PC-3 (cell line): ENCODE measurements at regions not wholly inside any gene's neighbourhood (a gene's known extent, or its start where the extent isn't known, plus 50 kb on each side); places are given as distances from the start of the nearest gene placed in this dataset.

Experiments used
- EZH2 ChIP-seq: fragments of 300-600 bp; sonication (generic); IDR thresholded peaks from one replicate; pipeline ENCODE4 v1.6.1; 2017; ENCODE audit warnings: antibody characterized with exemption, mild to moderate bottlenecking, low read length; ENCODE audit not compliant: unreplicated experiment
- TF ChIP-seq, protein P1 (sequence below): fragments of 300-600 bp; sonication (generic); conservative IDR thresholded peaks from 2 replicates; pipeline ENCODE4 v1.5.1; 2017; ENCODE audit warnings: antibody characterized with exemption, low read depth, mild to moderate bottlenecking, low read length

DNA sequence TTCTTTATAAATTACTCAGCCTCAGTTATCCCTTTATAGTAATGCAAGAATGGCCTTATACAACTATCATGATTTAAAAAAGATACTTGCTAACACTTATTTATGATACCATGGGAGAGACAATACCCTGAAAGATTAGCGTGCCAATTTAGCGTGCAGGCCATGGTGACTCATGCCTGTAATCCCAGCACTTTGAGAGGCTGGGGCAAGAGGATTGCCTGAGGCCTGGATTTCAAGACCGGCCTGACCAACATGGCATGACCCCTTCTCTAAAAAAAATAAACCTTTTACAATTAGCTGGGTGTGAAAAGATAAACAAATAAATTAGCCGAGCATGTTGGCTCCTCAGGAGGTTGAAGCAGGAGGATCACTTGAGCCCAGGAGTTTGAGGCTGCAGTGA is 493.4 kb upstream of the FSIP2 start:
- no peak for TF ChIP-seq EZH2
- TF ChIP-seq, protein P1, sequence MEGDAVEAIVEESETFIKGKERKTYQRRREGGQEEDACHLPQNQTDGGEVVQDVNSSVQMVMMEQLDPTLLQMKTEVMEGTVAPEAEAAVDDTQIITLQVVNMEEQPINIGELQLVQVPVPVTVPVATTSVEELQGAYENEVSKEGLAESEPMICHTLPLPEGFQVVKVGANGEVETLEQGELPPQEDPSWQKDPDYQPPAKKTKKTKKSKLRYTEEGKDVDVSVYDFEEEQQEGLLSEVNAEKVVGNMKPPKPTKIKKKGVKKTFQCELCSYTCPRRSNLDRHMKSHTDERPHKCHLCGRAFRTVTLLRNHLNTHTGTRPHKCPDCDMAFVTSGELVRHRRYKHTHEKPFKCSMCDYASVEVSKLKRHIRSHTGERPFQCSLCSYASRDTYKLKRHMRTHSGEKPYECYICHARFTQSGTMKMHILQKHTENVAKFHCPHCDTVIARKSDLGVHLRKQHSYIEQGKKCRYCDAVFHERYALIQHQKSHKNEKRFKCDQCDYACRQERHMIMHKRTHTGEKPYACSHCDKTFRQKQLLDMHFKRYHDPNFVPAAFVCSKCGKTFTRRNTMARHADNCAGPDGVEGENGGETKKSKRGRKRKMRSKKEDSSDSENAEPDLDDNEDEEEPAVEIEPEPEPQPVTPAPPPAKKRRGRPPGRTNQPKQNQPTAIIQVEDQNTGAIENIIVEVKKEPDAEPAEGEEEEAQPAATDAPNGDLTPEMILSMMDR = no peak
